NT2/D1 (cell line): ENCODE measurements at regions not wholly inside any gene's neighbourhood (a gene's known extent, or its start where the extent isn't known, plus 50 kb on each side); places are given as distances from the start of the nearest gene placed in this dataset.

Source experiments
- SUZ12 ChIP-seq: IDR thresholded peaks from 2 replicates; pipeline ENCODE4 v1.6.1; 2011; ENCODE audit not compliant: insufficient read length, insufficient read depth; ENCODE audit errors: extremely low read depth
- YY1 ChIP-seq: IDR thresholded peaks from 2 replicates; pipeline ENCODE4 v1.6.1; 2011; ENCODE audit not compliant: insufficient read length, insufficient read depth
- ZNF274 ChIP-seq: IDR thresholded peaks from 2 replicates; pipeline ENCODE4 v1.6.1; 2011; ENCODE audit warnings: mild to moderate bottlenecking, low read depth, low read length

DNA sequence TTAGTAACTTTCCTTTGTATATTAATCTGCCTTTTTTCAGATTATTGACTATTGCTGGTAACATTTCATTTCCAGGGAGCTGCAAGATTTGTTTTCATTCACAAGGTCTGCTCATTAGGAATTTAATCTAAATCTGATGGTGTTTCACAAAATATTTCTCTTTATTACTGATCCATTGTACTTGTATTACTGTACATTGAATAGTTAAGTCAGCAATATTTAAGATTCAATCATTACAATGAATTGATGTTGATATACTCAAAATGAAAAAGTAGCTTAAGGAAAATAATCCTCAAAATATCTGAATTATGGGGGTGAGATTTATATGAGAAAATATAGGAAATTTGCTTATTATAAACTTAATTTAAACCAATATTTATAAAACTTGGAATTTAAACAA is 308.6 kb upstream of the PBX1 start:
- TF ChIP-seq YY1 (no peak), ZNF274 (no peak), SUZ12 (no peak)
